ENCODE measurements at regions not wholly inside any gene's neighbourhood (a gene's known extent, or its start where the extent isn't known, plus 50 kb on each side); places are given as distances from the start of the nearest gene placed in this dataset.

GRCh38 chr2:240308111-240308651 lies 127.3 kb upstream of the GPC1 start:
- H4K20me1 ChIP-seq (ENCODE audit: insufficient read depth, low read depth, low read length), result no peaks in the 10 kb centered on the region

GRCh38 chr2:240309214-240309613 lies 126.2 kb upstream of the GPC1 start:
- no peaks in the 10 kb centered on the region for H4K20me1 ChIP-seq (ENCODE audit: insufficient read depth, low read depth, low read length)
- H3K4me1 ChIP-seq (ENCODE audit: low read length), result no peaks in the 10 kb centered on the region
- H3K27me3 ChIP-seq (ENCODE audit: low read length), result no peaks in the 10 kb centered on the region
- no peak overlapping the region for H3K9ac ChIP-seq (ENCODE audit: low read length)
- H3K79me2 ChIP-seq (ENCODE audit: low read length), result no peaks in the 10 kb centered on the region
- H3K9me3 ChIP-seq (ENCODE audit: low read length), result no peaks in the 10 kb centered on the region
- H3K36me3 ChIP-seq (ENCODE audit: insufficient read depth, low read length), result no peaks in the 10 kb centered on the region
- H3K4me2 ChIP-seq (ENCODE audit: low read depth, low read length, poor library complexity, severe bottlenecking), result no peak overlapping the region
- H3K27ac ChIP-seq (ENCODE audit: low read length), result no peak overlapping the region
- no peak for DNase-seq
- H2AFZ ChIP-seq (ENCODE audit: low read length), result no peak overlapping the region
- no peaks in the 10 kb centered on the region for H3K9me2 ChIP-seq (replicated peaks; ENCODE audit: insufficient read depth, low read length)
- H3K4me3 ChIP-seq (ENCODE audit: low read length), result no peak overlapping the region

More at GRCh38 chr2:240308111-240308651, 127.3 kb upstream of the GPC1 start:
- H3K4me2 ChIP-seq (ENCODE audit: low read depth, low read length, poor library complexity, severe bottlenecking), result no peak overlapping the region
- no peak overlapping the region for H3K9ac ChIP-seq (ENCODE audit: low read length)
- no peaks in the 10 kb centered on the region for H3K79me2 ChIP-seq (ENCODE audit: low read length)
- H2AFZ ChIP-seq (ENCODE audit: low read length), result no peak overlapping the region
- H3K27ac ChIP-seq (ENCODE audit: low read length), result no peak overlapping the region
- no peak overlapping the region for H3K4me3 ChIP-seq (ENCODE audit: low read length)
- no peaks in the 10 kb centered on the region for H3K9me2 ChIP-seq (replicated peaks; ENCODE audit: insufficient read depth, low read length)
- no peaks in the 10 kb centered on the region for H3K36me3 ChIP-seq (ENCODE audit: insufficient read depth, low read length)
- no peaks in the 10 kb centered on the region for H3K9me3 ChIP-seq (ENCODE audit: low read length)
- DNase-seq, result no peak
- H3K4me1 ChIP-seq (ENCODE audit: low read length), result no peaks in the 10 kb centered on the region
- H3K27me3 ChIP-seq (ENCODE audit: low read length), result no peaks in the 10 kb centered on the region

- Histone ChIP-seq H4K20me1 (ENCODE audit: insufficient read depth, low read depth, low read length) (no peaks in the 10 kb centered on the region), H3K27me3 (ENCODE audit: low read length) (no peaks in the 10 kb centered on the region), H3K79me2 (ENCODE audit: low read length) (no peaks in the 10 kb centered on the region), H3K4me1 (ENCODE audit: low read length) (no peaks in the 10 kb centered on the region), H3K27ac (ENCODE audit: low read length) (no peak overlapping the region), H2AFZ (ENCODE audit: low read length) (no peak overlapping the region), H3K36me3 (ENCODE audit: insufficient read depth, low read length) (no peaks in the 10 kb centered on the region), H3K9me3 (ENCODE audit: low read length) (no peaks in the 10 kb centered on the region), H3K4me2 (ENCODE audit: low read depth, low read length, poor library complexity, severe bottlenecking) (no peak overlapping the region), H3K9me2 (replicated peaks; ENCODE audit: insufficient read depth, low read length) (no peaks in the 10 kb centered on the region), H3K9ac (ENCODE audit: low read length) (no peak overlapping the region), H3K4me3 (ENCODE audit: low read length) (no peak overlapping the region)
- DNase-seq, result no peak
Measured at GRCh38 chr2:240310201-240310600, 125.3 kb upstream of the GPC1 start.

GRCh38 chr2:240310645-240311044 lies 124.8 kb upstream of the GPC1 start:
- H3K9ac ChIP-seq (ENCODE audit: low read length), result no peak overlapping the region
- no peak overlapping the region for H3K4me3 ChIP-seq (ENCODE audit: low read length)
- no peak for DNase-seq
- no peaks in the 10 kb centered on the region for H3K9me3 ChIP-seq (ENCODE audit: low read length)
- no peaks in the 10 kb centered on the region for H4K20me1 ChIP-seq (ENCODE audit: insufficient read depth, low read depth, low read length)
- no peak overlapping the region for H2AFZ ChIP-seq (ENCODE audit: low read length)
- no peaks in the 10 kb centered on the region for H3K79me2 ChIP-seq (ENCODE audit: low read length)
- no peaks in the 10 kb centered on the region for H3K9me2 ChIP-seq (replicated peaks; ENCODE audit: insufficient read depth, low read length)
- no peaks in the 10 kb centered on the region for H3K36me3 ChIP-seq (ENCODE audit: insufficient read depth, low read length)
- H3K4me2 ChIP-seq (ENCODE audit: low read depth, low read length, poor library complexity, severe bottlenecking), result no peak overlapping the region
- no peak overlapping the region for H3K27ac ChIP-seq (ENCODE audit: low read length)
- no peaks in the 10 kb centered on the region for H3K4me1 ChIP-seq (ENCODE audit: low read length)
- no peaks in the 10 kb centered on the region for H3K27me3 ChIP-seq (ENCODE audit: low read length)

- no peak for DNase-seq
- H3K36me3 ChIP-seq (ENCODE audit: insufficient read depth, low read length), result no peaks in the 10 kb centered on the region
- no peaks in the 10 kb centered on the region for H3K4me1 ChIP-seq (ENCODE audit: low read length)
- H3K27ac ChIP-seq (ENCODE audit: low read length), result no peak overlapping the region
- no peaks in the 10 kb centered on the region for H4K20me1 ChIP-seq (ENCODE audit: insufficient read depth, low read depth, low read length)
- H3K79me2 ChIP-seq (ENCODE audit: low read length), result no peaks in the 10 kb centered on the region
- no peaks in the 10 kb centered on the region for H3K9me3 ChIP-seq (ENCODE audit: low read length)
- H3K4me3 ChIP-seq (ENCODE audit: low read length), result no peak overlapping the region
- no peak overlapping the region for H3K9ac ChIP-seq (ENCODE audit: low read length)
- H2AFZ ChIP-seq (ENCODE audit: low read length), result no peak overlapping the region
- H3K27me3 ChIP-seq (ENCODE audit: low read length), result no peaks in the 10 kb centered on the region
- no peaks in the 10 kb centered on the region for H3K9me2 ChIP-seq (replicated peaks; ENCODE audit: insufficient read depth, low read length)
- H3K4me2 ChIP-seq (ENCODE audit: low read depth, low read length, poor library complexity, severe bottlenecking), result no peak overlapping the region
Measured at GRCh38 chr2:240311821-240312220, 123.6 kb upstream of the GPC1 start.

- no peaks in the 10 kb centered on the region for H3K9me2 ChIP-seq (replicated peaks; ENCODE audit: insufficient read depth, low read length)
- no peaks in the 10 kb centered on the region for H4K20me1 ChIP-seq (ENCODE audit: insufficient read depth, low read depth, low read length)
- H3K79me2 ChIP-seq (ENCODE audit: low read length), result no peaks in the 10 kb centered on the region
- H3K9ac ChIP-seq (ENCODE audit: low read length), result no peak overlapping the region
- DNase-seq, result no peak
- no peak overlapping the region for H3K4me2 ChIP-seq (ENCODE audit: low read depth, low read length, poor library complexity, severe bottlenecking)
- H3K27ac ChIP-seq (ENCODE audit: low read length), result no peak overlapping the region
- no peaks in the 10 kb centered on the region for H3K4me1 ChIP-seq (ENCODE audit: low read length)
- no peak overlapping the region for H3K4me3 ChIP-seq (ENCODE audit: low read length)
- H2AFZ ChIP-seq (ENCODE audit: low read length), result no peak overlapping the region
- no peaks in the 10 kb centered on the region for H3K36me3 ChIP-seq (ENCODE audit: insufficient read depth, low read length)
- H3K27me3 ChIP-seq (ENCODE audit: low read length), result no peaks in the 10 kb centered on the region
- H3K9me3 ChIP-seq (ENCODE audit: low read length), result no peaks in the 10 kb centered on the region
Measured at GRCh38 chr2:240319221-240319854, 116.1 kb upstream of the GPC1 start.

GRCh38 chr2:240319855-240320203 lies 115.6 kb upstream of the GPC1 start:
- no peaks in the 10 kb centered on the region for H3K4me1 ChIP-seq (ENCODE audit: low read length)
- H3K27me3 ChIP-seq (ENCODE audit: low read length), result no peaks in the 10 kb centered on the region
- H4K20me1 ChIP-seq (ENCODE audit: insufficient read depth, low read depth, low read length), result no peaks in the 10 kb centered on the region
- H2AFZ ChIP-seq (ENCODE audit: low read length), result no peak overlapping the region
- H3K9me3 ChIP-seq (ENCODE audit: low read length), result no peaks in the 10 kb centered on the region
- H3K9ac ChIP-seq (ENCODE audit: low read length), result no peak overlapping the region
- H3K36me3 ChIP-seq (ENCODE audit: insufficient read depth, low read length), result no peaks in the 10 kb centered on the region
- H3K4me2 ChIP-seq (ENCODE audit: low read depth, low read length, poor library complexity, severe bottlenecking), result no peak overlapping the region
- DNase-seq, result no peak
- no peak overlapping the region for H3K4me3 ChIP-seq (ENCODE audit: low read length)
- H3K9me2 ChIP-seq (replicated peaks; ENCODE audit: insufficient read depth, low read length), result no peaks in the 10 kb centered on the region
- no peak overlapping the region for H3K27ac ChIP-seq (ENCODE audit: low read length)
- H3K79me2 ChIP-seq (ENCODE audit: low read length), result no peaks in the 10 kb centered on the region

GRCh38 chr2:240320204-240320993 lies 115.1 kb upstream of the GPC1 start:
- Histone ChIP-seq H3K9me2 (replicated peaks; ENCODE audit: insufficient read depth, low read length) (no peaks in the 10 kb centered on the region), H2AFZ (ENCODE audit: low read length) (no peak overlapping the region), H3K9me3 (ENCODE audit: low read length) (no peaks in the 10 kb centered on the region), H3K79me2 (ENCODE audit: low read length) (no peaks in the 10 kb centered on the region), H3K27ac (ENCODE audit: low read length) (no peak overlapping the region), H3K4me2 (ENCODE audit: low read depth, low read length, poor library complexity, severe bottlenecking) (no peak overlapping the region), H3K4me1 (ENCODE audit: low read length) (no peaks in the 10 kb centered on the region), H3K4me3 (ENCODE audit: low read length) (no peak overlapping the region), H4K20me1 (ENCODE audit: insufficient read depth, low read depth, low read length) (no peaks in the 10 kb centered on the region), H3K36me3 (ENCODE audit: insufficient read depth, low read length) (no peaks in the 10 kb centered on the region), H3K9ac (ENCODE audit: low read length) (no peak overlapping the region), H3K27me3 (ENCODE audit: low read length) (no peaks in the 10 kb centered on the region)
- no peak for DNase-seq
